Fibroblast of skin of abdomen (primary cell): ENCODE measurements at regions not wholly inside any gene's neighbourhood (a gene's known extent, or its start where the extent isn't known, plus 50 kb on each side); places are given as distances from the start of the nearest gene placed in this dataset.
A peak's percentile ranks its signal among the peaks of the same experiment; 100 is the strongest.

Experiments used
- DNase-seq: peaks from one replicate; pipeline ENCODE4 v3.0.0-alpha.2; 2013

DNA sequence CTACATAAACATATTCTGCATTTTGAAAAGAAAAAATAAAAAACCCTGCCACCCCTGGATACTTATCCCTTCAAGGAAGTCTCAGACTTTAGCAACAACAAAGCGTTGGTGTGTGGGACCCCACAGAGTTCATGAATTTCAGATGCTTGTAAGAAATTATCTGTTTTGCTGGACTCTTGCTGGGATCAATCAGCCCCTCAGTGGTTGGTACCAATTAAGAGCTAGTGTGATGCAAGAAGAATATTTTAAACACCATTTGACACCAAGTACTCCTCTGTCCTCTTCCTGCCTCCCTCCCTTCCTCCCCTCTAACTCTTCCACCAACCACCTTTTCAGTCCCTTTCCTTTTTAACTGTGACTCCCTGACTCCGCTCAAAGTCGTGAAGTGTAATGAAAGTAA, 51.5 kb downstream of the SST start:
- no peak for DNase-seq

GRCh38 chr3:187617213-187617612, 53.0 kb downstream of the SST start:
- no peak for DNase-seq

GRCh38 chr3:187616307-187616972, 53.8 kb downstream of the SST start:
- peak; percentile 45 for DNase-seq

GRCh38 chr3:187615630-187616029, 54.6 kb downstream of the SST start:
- no peak for DNase-seq

GRCh38 chr3:187612656-187613055, 57.5 kb downstream of the SST start:
- no peak for DNase-seq

DNA sequence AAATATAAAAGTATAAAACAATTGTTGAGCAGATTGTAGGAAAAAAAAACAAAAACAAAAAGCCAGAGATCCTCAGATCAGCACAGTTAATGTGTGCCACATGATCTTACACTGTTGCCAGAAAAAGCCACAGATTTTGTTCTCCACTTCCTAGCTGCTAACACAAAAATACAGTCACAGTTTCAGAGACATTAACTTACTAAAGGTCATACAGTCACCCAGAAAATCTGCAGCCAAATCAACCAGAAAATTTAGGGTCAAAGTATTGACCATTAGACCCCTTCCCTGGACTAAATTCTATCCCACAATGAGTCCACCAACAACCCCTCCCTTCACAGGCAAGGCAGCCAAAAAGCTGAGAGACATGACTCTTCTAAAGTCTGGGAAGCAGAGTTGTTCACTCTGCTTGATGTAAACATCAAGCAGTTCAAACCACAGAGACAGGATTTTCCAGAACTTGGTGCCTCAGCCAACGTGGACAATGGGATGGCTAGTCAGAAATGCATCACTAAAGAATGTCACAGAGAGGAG, 59.1 kb downstream of the SST start:
- peak; percentile 6 for DNase-seq

DNA sequence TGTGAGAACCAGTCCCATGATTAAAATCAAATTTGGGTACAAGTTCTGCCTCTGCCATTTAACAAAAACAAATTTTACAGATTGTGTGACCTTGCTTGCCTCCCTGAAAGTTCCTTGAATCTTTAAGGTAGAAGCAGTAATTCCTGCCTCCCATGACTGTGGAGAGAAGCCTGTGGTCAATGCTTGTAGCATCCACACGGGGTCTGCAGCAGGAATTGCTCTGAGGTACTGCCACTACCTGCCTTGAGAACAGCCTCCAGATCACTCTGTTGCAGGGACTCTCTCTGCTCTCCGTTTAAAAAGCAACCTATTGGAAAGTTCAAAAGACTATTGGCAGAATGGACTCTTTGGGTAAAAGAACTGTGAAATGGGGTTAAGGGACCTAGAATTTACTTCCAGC, 75.9 kb downstream of the SST start:
- no peak for DNase-seq

GRCh38 chr3:187593451-187593850, 76.7 kb downstream of the SST start:
- DNase-seq: no peak

DNA sequence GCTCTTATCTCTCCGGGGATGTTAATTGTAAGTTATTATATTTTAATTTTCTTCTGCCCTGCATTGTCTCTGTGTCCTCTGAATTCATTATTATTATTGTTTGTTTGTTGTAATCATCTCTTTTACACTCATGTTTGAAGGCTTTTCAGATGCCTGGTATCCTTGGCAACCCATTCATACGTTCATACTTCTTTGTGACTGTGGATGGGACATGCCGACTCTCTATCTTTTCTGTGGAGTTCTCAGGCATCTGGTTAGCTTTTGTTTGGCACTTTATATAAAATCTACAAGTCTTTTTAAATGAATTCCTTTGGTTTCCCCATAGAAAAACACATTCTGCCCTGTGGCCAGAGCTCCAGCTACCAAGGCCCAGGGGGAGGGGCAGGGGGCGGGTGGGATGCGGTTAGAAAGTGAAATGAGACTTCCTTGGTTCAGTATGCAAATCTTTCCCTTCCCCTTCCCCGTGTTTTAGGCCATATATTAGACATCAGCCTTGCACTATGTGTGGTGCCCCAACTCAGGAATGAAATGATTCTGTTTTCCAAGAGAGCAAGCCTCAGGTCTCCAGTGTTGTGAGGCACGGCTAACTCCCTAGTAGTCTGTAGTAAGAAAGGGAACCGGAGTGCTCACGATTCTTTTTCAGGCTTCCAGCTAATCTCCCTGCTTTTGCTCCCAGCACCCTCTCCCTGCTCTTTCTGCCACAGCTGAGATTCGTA, 79.2 kb downstream of the SST start:
- no peak for DNase-seq

GRCh38 chr3:187587076-187587475, 83.1 kb downstream of the SST start:
- DNase-seq: no peak

DNA sequence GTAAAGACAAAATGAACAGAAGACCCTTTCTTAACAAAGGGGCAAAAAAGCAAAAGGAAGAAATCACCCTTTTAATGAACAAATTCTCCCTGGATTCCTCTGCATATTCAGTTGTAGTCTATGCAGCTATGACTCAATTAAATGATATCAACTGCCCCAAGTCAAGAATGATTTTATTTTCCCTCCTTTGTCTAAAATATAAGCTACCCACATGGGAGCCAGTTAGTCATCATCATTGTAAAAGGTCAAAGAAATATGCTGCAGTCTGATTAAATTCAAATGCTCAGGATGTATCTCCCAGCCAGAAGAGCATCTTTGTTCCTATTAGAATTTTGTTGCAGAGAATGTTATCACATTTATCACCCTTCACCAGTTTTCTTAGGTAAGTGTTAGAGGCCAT, 84.0 kb downstream of the SST start:
- DNase-seq: no peak

- no peak for DNase-seq
Measured at GRCh38 chr3:187572441-187572840, 97.8 kb downstream of the SST start.

- no peak for DNase-seq
Measured at GRCh38 chr3:187571701-187572100, 98.5 kb downstream of the SST start.

- no peak for DNase-seq
Measured at GRCh38 chr3:187570776-187571175, 99.4 kb downstream of the SST start.

- no peak for DNase-seq
Measured at GRCh38 chr3:187568171-187568570, 102.0 kb downstream of the SST start.

GRCh38 chr3:187567661-187568121, 102.5 kb downstream of the SST start:
- DNase-seq: peak; percentile 89

GRCh38 chr3:187567021-187567420, 103.2 kb downstream of the SST start:
- peak; percentile 27 for DNase-seq

DNA sequence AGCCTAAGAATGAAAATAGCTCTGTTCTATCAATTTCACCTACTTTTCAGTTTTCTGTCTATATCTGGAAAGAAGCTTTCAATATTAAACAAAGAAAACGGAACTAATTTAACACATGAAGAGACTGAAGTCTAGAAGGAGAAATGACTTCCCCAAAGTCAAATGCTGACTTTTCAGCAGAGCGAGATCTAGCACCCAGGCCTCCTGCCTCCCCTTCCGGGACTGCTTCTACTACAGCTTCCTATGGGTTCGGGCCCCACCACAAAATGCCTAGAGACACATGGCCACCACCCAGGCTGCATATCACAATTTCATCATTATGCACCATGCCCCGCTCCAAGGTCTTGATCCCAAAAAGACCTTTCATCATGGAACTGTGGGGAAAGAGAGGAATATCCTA, 104.5 kb downstream of the SST start:
- no peak for DNase-seq

- DNase-seq: no peak
Measured at GRCh38 chr3:187558990-187559389, 111.2 kb downstream of the SST start.

DNA sequence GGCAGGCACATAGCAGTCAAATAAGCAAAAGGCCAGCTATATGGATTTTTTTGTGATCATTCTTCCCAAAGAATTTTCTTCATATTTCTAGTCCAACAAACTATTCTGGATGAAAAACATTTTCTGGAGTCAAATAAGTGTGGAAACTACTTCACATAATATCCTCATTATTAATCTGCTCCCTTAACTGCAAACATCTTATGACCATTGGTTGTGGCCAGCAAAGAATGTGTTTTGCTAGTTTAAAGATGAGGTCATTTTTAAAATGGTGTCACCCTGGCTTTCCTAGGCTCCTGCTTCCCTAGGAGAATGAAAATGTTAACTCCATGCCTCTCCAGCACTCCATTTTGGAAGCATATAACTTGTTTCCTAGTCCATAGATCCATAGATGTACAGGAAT, 118.8 kb downstream of the SST start:
- peak; percentile 66 for DNase-seq

- no peak for DNase-seq
Measured at GRCh38 chr3:187550446-187550845, 119.7 kb downstream of the SST start.

GRCh38 chr3:187545366-187545765, 124.8 kb downstream of the SST start:
- DNase-seq: no peak

GRCh38 chr3:187544326-187544725, 125.9 kb downstream of the SST start:
- no peak for DNase-seq

DNA sequence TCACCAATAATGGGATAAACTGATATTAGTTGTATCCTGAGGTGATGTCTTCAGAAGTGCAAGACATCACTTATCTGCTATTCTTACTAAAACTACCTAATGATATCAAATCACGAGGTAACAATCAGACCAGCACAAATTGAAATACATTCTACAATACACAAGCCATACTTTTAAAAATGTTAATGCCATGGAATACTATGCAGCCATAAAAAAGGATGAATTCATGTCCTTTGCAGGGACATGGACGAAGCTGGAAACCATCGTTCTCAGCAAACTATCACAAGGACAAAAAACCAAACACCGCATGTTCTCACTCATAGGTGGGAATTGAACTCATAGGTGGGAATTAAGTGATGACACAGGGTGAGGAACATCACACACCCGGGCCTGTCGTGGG, 129.3 kb downstream of the SST start:
- no peak for DNase-seq
